H9 (cell line): ENCODE measurements at regions not wholly inside any gene's neighbourhood (a gene's known extent, or its start where the extent isn't known, plus 50 kb on each side); places are given as distances from the start of the nearest gene placed in this dataset.

Experiments used
- DNase-seq: peaks from one replicate; pipeline ENCODE4 v3.0.0-alpha.2; 2017
- H2AFZ ChIP-seq: one replicate; pipeline ENCODE4 v1.6.1; 2013; ENCODE audit warnings: mild to moderate bottlenecking, low read length, control low read depth, moderate library complexity
- H2AK5ac ChIP-seq: 2 replicates; pipeline ENCODE4 v1.6.1; 2013; ENCODE audit warnings: low read length, control low read depth, mixed read lengths; ENCODE audit not compliant: insufficient read length
- H2BK120ac ChIP-seq: one replicate; pipeline ENCODE4 v1.6.1; 2013; ENCODE audit warnings: low read depth, mild to moderate bottlenecking, low read length, control low read depth, inconsistent platforms; ENCODE audit not compliant: poor library complexity, severe bottlenecking
- H2BK12ac ChIP-seq: 2 replicates; pipeline ENCODE4 v1.6.1; 2013; ENCODE audit warnings: low read length, control low read depth, mixed read lengths, low read depth; ENCODE audit not compliant: insufficient read length
- H2BK15ac ChIP-seq: 2 replicates; pipeline ENCODE4 v1.6.1; 2013; ENCODE audit warnings: low read depth, low read length, control low read depth
- H2BK20ac ChIP-seq: one replicate; pipeline ENCODE4 v1.6.1; 2013; ENCODE audit warnings: low read depth, mild to moderate bottlenecking, low read length, control low read depth, inconsistent platforms; ENCODE audit not compliant: poor library complexity, severe bottlenecking
- H2BK5ac ChIP-seq: 2 replicates; pipeline ENCODE4 v1.6.1; 2013; ENCODE audit warnings: low read length, control low read depth, mixed read lengths; ENCODE audit not compliant: insufficient read length
- H3K14ac ChIP-seq: 2 replicates; pipeline ENCODE4 v1.6.1; 2013; ENCODE audit warnings: low read length, control low read depth; ENCODE audit not compliant: insufficient read depth
- H3K18ac ChIP-seq: 2 replicates; pipeline ENCODE4 v1.6.1; 2013; ENCODE audit warnings: low read depth, mild to moderate bottlenecking, mixed read lengths, low read length, control low read depth; ENCODE audit not compliant: insufficient read length
- H3K23ac ChIP-seq: 2 replicates; pipeline ENCODE4 v1.6.1; 2013; ENCODE audit warnings: low read length, control low read depth, mixed read lengths, low read depth; ENCODE audit not compliant: insufficient read length
- H3K23me2 ChIP-seq: 2 replicates; pipeline ENCODE4 v1.6.1; 2013; ENCODE audit warnings: low read depth, mild to moderate bottlenecking, mixed read lengths, low read length, control low read depth; ENCODE audit not compliant: insufficient read length, poor library complexity, severe bottlenecking
- H3K27ac ChIP-seq: 2 replicates; pipeline ENCODE4 v1.5.1; 2013; ENCODE audit warnings: low read length, control low read depth, mixed read lengths, low read depth; ENCODE audit not compliant: insufficient read length
- H3K27me3 ChIP-seq: 2 replicates; pipeline ENCODE4 v1.6.1; 2013; ENCODE audit warnings: low read length, control low read depth, inconsistent platforms; ENCODE audit not compliant: insufficient read depth
- H3K4ac ChIP-seq: 2 replicates; pipeline ENCODE4 v1.6.1; 2013; ENCODE audit warnings: low read depth, mild to moderate bottlenecking, control low read depth, inconsistent platforms, low read length, moderate library complexity
- H3K4me1 ChIP-seq: 2 replicates; pipeline ENCODE4 v1.6.1; 2013; ENCODE audit warnings: low read length, control low read depth, inconsistent platforms; ENCODE audit not compliant: insufficient read depth
- H3K4me2 ChIP-seq: 2 replicates; pipeline ENCODE4 v1.6.1; 2013; ENCODE audit warnings: low read length, control low read depth, mixed read lengths; ENCODE audit not compliant: insufficient read length, insufficient read depth
- H3K56ac ChIP-seq: 2 replicates; pipeline ENCODE4 v1.6.1; 2013; ENCODE audit warnings: low read depth, mild to moderate bottlenecking, mixed read lengths, low read length, control low read depth; ENCODE audit not compliant: insufficient read length
- H3K79me1 ChIP-seq: 2 replicates; pipeline ENCODE4 v1.6.1; 2013; ENCODE audit warnings: low read depth, mild to moderate bottlenecking, moderate library complexity, low read length, control low read depth, inconsistent platforms; ENCODE audit not compliant: insufficient read depth, poor library complexity, severe bottlenecking
- H3K79me2 ChIP-seq: 2 replicates; pipeline ENCODE4 v1.6.1; 2013; ENCODE audit warnings: low read length, control low read depth, inconsistent platforms; ENCODE audit not compliant: insufficient read depth
- H3K9ac ChIP-seq: 2 replicates; pipeline ENCODE4 v1.6.1; 2013; ENCODE audit warnings: low read length, control low read depth, mixed read lengths; ENCODE audit not compliant: insufficient read length; ENCODE audit errors: extremely low read depth
- H3K9me3 ChIP-seq: one replicate; pipeline ENCODE4 v1.6.1; 2013; ENCODE audit warnings: low read depth, low read length, inconsistent platforms; ENCODE audit not compliant: control insufficient read depth
- H3T11ph ChIP-seq: one replicate; pipeline ENCODE4 v1.6.1; 2013; ENCODE audit warnings: mild to moderate bottlenecking, low read length, control low read depth, inconsistent platforms
- H4K20me1 ChIP-seq: one replicate; pipeline ENCODE4 v1.6.1; 2013; ENCODE audit not compliant: control insufficient read depth, insufficient read length, insufficient read depth
- H4K5ac ChIP-seq: 2 replicates; pipeline ENCODE4 v1.6.1; 2013; ENCODE audit warnings: low read depth, mild to moderate bottlenecking, mixed read lengths, low read length, control low read depth; ENCODE audit not compliant: insufficient read length
- H4K8ac ChIP-seq: replicated peaks from 2 replicates; pipeline ENCODE4 v1.6.1; 2013; ENCODE audit warnings: low read length, control low read depth, mixed read lengths, low read depth; ENCODE audit not compliant: insufficient read length
- H4K91ac ChIP-seq: 2 replicates; pipeline ENCODE4 v1.6.1; 2013; ENCODE audit warnings: low read depth, mild to moderate bottlenecking, moderate library complexity, mixed read lengths, low read length, control low read depth; ENCODE audit not compliant: insufficient read length
- H3K27ac Mint-ChIP-seq, 3 experiments: 2 replicates in 2 of 3; 3 replicates in 1 of 3; pipeline ENCODE4 v1.8.0; 2020 to 2021; ENCODE audit warnings: mixed read lengths in 3 of 3, mild to moderate bottlenecking in 1 of 3, moderate library complexity in 1 of 3
- H3K27me3 Mint-ChIP-seq: 2 replicates; pipeline ENCODE4 v1.8.0; 2021; ENCODE audit warnings: low read depth, mild to moderate bottlenecking, moderate library complexity, mixed read lengths
- H3K36me3 Mint-ChIP-seq, 3 experiments: 2 replicates in 2 of 3; 3 replicates in 1 of 3; pipeline ENCODE4 v1.8.0; 2020 to 2021; ENCODE audit warnings: low read depth in 3 of 3, mixed read lengths in 3 of 3; ENCODE audit not compliant: insufficient read depth in 1 of 3
- H3K4me1 Mint-ChIP-seq, 2 experiments: 2 replicates each; pipeline ENCODE4 v1.8.0; 2020; ENCODE audit warnings: mixed read lengths in 2 of 2
- H3K4me3 Mint-ChIP-seq, 2 experiments: 2 replicates in 1 of 2; 3 replicates in 1 of 2; pipeline ENCODE4 v1.8.0; 2020 to 2021; ENCODE audit warnings: mild to moderate bottlenecking in 2 of 2, mixed read lengths in 2 of 2, moderate library complexity in 1 of 2
- H3K9me3 Mint-ChIP-seq, 2 experiments: 2 replicates in 1 of 2; 3 replicates in 1 of 2; pipeline ENCODE4 v1.8.0; 2020; ENCODE audit warnings: mild to moderate bottlenecking in 2 of 2, mixed read lengths in 2 of 2, moderate library complexity in 1 of 2
- WGBS: extraction: QIAGEN DNeasy Blood & Tissue Kit; methylation state at CpG from one replicate; pipeline ENCODE4 v1.1.7; 2013; ENCODE audit warnings: missing lambda C conversion rate, low lambda C conversion rate, mixed read lengths; ENCODE audit not compliant: insufficient read length; ENCODE audit errors: extremely low coverage; 5-methylcytosine and 5-hydroxymethylcytosine counted together
- TF ChIP-seq, protein P1 (sequence below): fragments of 200-600 bp; sonication (generic); conservative IDR thresholded peaks from 3 replicates; pipeline ENCODE4 v1.8.0; 2021; ENCODE audit warnings: antibody characterized with exemption, mild to moderate bottlenecking

DNA sequence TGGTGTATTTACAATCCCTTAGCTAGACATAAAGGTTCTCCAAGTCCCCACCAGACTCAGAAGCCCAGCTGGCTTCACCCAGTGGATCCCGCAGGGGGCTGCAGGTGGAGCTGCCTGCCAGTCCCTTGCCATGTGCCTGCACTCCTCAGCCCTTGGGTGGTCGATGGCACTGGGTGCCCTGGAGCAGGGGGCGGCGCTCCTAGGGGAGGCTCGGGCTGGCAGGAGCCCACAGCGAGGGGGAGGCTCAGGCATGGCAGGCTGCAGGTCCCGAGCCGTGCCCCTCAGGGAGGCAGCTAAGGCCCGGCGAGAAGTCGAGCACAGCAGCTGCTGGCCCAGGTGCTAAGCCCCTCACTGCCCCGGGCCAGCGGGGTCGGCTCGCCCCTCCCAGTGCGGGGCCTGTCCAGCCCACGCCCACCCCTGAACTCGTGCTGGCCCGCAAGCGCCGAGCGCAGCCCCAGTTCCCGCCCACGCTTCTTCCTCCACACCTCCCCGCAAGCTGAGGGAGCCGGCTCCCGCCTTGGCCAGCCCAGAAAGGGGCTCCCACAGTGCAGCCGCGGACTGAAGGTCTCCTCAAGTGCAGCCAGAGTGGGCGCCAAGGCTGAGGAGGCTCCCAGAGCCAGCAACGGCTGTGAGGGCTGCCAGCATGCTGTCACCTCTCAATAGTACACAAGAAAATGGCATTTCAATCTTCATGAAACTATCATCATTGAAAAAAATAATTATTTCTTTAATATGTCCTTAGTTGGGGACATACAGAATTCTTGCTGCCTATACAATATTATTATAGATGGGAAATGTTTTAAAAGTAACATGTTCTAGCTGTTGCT lies 189.1 kb downstream of the SLC7A11 start:
- WGBS, result no CpG with 5 or more reads among the region's 31 CpGs
- Mint-ChIP-seq H3K9me3 (peaks cover 0 to 3% of the 10 kb centered on the region in 2 experiments; a peak in 1 of 5 replicates), H3K4me1 (peaks cover 20 to 40% of the 10 kb centered on the region in 2 experiments), H3K27ac (0 out of 7 replicates have a peak overlapping the region, but pooled peaks of 1 of the 3 experiments have one; percentile 34), H3K4me3 (no peak overlapping the region), H3K36me3 (peaks cover 0 to 6% (median 2%) of the 10 kb centered on the region in 3 experiments; a peak in 3 of 7 replicates), H3K27me3 (no peaks in the 10 kb centered on the region)
- Histone ChIP-seq H3K27ac (no peak overlapping the region), H3K14ac (no peak overlapping the region), H3K79me2 (no peaks in the 10 kb centered on the region), H4K91ac (no peak overlapping the region), H2BK12ac (no peak overlapping the region), H3K23me2 (no peaks in the 10 kb centered on the region), H4K8ac (no peak overlapping the region), H3T11ph (no peak overlapping the region), H2AK5ac (no peak overlapping the region), H2BK20ac (no peak overlapping the region), H3K4me2 (no peak overlapping the region), H3K4ac (no peak overlapping the region), H3K56ac (no peak overlapping the region), H2BK120ac (no peak overlapping the region), H4K5ac (no peak overlapping the region), H3K4me1 (0 out of 2 replicates have a peak, but pooled peaks cover 2% of the 10 kb centered on the region), H3K9me3 (no peaks in the 10 kb centered on the region), H2BK15ac (no peak overlapping the region), H3K9ac (no peak overlapping the region), H2AFZ (no peak overlapping the region), H3K27me3 (no peaks in the 10 kb centered on the region), H3K23ac (no peak overlapping the region), H4K20me1 (no peaks in the 10 kb centered on the region), H3K18ac (no peak overlapping the region), H3K79me1 (no peaks in the 10 kb centered on the region), H2BK5ac (no peak overlapping the region)
- no peak for DNase-seq
- TF ChIP-seq, protein P1, sequence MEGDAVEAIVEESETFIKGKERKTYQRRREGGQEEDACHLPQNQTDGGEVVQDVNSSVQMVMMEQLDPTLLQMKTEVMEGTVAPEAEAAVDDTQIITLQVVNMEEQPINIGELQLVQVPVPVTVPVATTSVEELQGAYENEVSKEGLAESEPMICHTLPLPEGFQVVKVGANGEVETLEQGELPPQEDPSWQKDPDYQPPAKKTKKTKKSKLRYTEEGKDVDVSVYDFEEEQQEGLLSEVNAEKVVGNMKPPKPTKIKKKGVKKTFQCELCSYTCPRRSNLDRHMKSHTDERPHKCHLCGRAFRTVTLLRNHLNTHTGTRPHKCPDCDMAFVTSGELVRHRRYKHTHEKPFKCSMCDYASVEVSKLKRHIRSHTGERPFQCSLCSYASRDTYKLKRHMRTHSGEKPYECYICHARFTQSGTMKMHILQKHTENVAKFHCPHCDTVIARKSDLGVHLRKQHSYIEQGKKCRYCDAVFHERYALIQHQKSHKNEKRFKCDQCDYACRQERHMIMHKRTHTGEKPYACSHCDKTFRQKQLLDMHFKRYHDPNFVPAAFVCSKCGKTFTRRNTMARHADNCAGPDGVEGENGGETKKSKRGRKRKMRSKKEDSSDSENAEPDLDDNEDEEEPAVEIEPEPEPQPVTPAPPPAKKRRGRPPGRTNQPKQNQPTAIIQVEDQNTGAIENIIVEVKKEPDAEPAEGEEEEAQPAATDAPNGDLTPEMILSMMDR, result no peak
